HEK293 (cell line): ENCODE measurements at regions not wholly inside any gene's neighbourhood (a gene's known extent, or its start where the extent isn't known, plus 50 kb on each side); places are given as distances from the start of the nearest gene placed in this dataset.
"Not testable (repeated sequence)": the region's sequence is repeated elsewhere in the genome, so short reads cannot be mapped to it uniquely, and the experiment has no call there.

Experiments
- CTCF ChIP-seq: fragments of 450-650 bp; formaldehyde crosslinking; IDR thresholded peaks from 2 replicates; pipeline ENCODE4 v1.5.1; 2016; ENCODE audit warnings: missing biosample characterization, missing genetic modification characterization
- MEIS1 ChIP-seq: sonication (generic); formaldehyde crosslinking; IDR thresholded peaks from 2 replicates; pipeline ENCODE4 v1.8.1; 2022; ENCODE audit warnings: missing genetic modification reagents, mild to moderate bottlenecking, borderline replicate concordance
- ZBTB8A ChIP-seq: fragments of 450-650 bp; formaldehyde crosslinking; IDR thresholded peaks from 2 replicates; pipeline ENCODE4 v1.5.1; 2016; ENCODE audit warnings: missing biosample characterization, missing genetic modification characterization
- ZNF658 ChIP-seq: fragments of 450-650 bp; formaldehyde crosslinking; IDR thresholded peaks from 2 replicates; pipeline ENCODE4; 2016; ENCODE audit warnings: missing biosample characterization, missing genetic modification characterization
- ZNF76 ChIP-seq: fragments of 450-650 bp; formaldehyde crosslinking; IDR thresholded peaks from 2 replicates; pipeline ENCODE4; 2016; ENCODE audit warnings: low read depth, missing biosample characterization, missing genetic modification characterization, borderline replicate concordance
- TF ChIP-seq, protein P1 (sequence below): fragments of 450-650 bp; formaldehyde crosslinking; IDR thresholded peaks from 2 replicates; pipeline ENCODE4 v1.5.1; 2016; ENCODE audit warnings: missing biosample characterization, missing genetic modification characterization

GRCh38 chr7:56420528-56420927 is 304.3 kb upstream of the NUPR2 start:
- not testable (repeated sequence) for TF ChIP-seq ZBTB8A (tag by site-specific recombination); MEIS1 (CRISPR knock-in tag); ZNF76 (tag by site-specific recombination); CTCF; ZNF658 (tag by site-specific recombination)
- TF ChIP-seq, protein P1, sequence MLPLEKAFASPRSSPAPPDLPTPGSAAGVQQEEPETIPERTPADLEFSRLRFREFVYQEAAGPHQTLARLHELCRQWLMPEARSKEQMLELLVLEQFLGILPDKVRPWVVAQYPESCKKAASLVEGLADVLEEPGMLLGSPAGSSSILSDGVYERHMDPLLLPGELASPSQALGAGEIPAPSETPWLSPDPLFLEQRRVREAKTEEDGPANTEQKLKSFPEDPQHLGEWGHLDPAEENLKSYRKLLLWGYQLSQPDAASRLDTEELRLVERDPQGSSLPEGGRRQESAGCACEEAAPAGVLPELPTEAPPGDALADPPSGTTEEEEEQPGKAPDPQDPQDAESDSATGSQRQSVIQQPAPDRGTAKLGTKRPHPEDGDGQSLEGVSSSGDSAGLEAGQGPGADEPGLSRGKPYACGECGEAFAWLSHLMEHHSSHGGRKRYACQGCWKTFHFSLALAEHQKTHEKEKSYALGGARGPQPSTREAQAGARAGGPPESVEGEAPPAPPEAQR (tag by site-specific recombination) = not testable (repeated sequence)
